CD4-positive, CD25-positive, alpha-beta regulatory T cell (primary cell): ENCODE measurements at regions not wholly inside any gene's neighbourhood (a gene's known extent, or its start where the extent isn't known, plus 50 kb on each side); places are given as distances from the start of the nearest gene placed in this dataset.

Source experiments
- ATAC-seq, 2 donors: fragments of 150-1000 bp; cut with Tn5 transposase; one replicate each; pipeline ENCODE4 v1.10.0; 2021; ENCODE audit warnings: low read depth in 2 of 2, moderate number of reproducible peaks in 2 of 2, moderate library complexity in 1 of 2
- DNase-seq, 3 donors: peaks; one replicate each; pipeline versions ENCODE4 v3.0.0 to v3.0.0-alpha.2; 2012 to 2022; ENCODE audit warnings: mixed read lengths in 1 of 3
- H3K27ac ChIP-seq: one replicate; pipeline ENCODE4 v1.7.0; 2013; ENCODE audit warnings: mild to moderate bottlenecking, low read length; ENCODE audit not compliant: insufficient read depth, poor library complexity, severe bottlenecking
- H3K27me3 ChIP-seq: one replicate; pipeline ENCODE4 v1.7.0; 2013; ENCODE audit warnings: low read length; ENCODE audit not compliant: control insufficient read depth, insufficient read depth
- H3K36me3 ChIP-seq: one replicate; pipeline ENCODE4 v1.7.0; 2013; ENCODE audit warnings: mild to moderate bottlenecking, low read length, moderate library complexity; ENCODE audit not compliant: control insufficient read depth, insufficient read depth
- H3K4me1 ChIP-seq: 2 replicates; pipeline ENCODE4 v1.7.0; 2013; ENCODE audit warnings: mild to moderate bottlenecking, low read length; ENCODE audit not compliant: insufficient read depth, control insufficient read depth, poor library complexity, severe bottlenecking
- H3K4me3 ChIP-seq: one replicate; pipeline ENCODE4 v1.7.0; 2013; ENCODE audit warnings: low read depth, mild to moderate bottlenecking, low read length, moderate library complexity
- H3K9me3 ChIP-seq, 2 experiments: 1 replicate in 1 of 2; 2 replicates in 1 of 2; pipeline ENCODE4 v1.7.0; 2013; ENCODE audit warnings: low read length in 2 of 2, mild to moderate bottlenecking in 1 of 2, moderate library complexity in 1 of 2; ENCODE audit not compliant: control insufficient read depth in 2 of 2
- H3K27ac Mint-ChIP-seq, 3 donors: one replicate each; pipeline ENCODE4 v1.8.0; 2020 to 2022; ENCODE audit warnings: mild to moderate bottlenecking in 3 of 3, mixed read lengths in 3 of 3, moderate library complexity in 2 of 3
- H3K27me3 Mint-ChIP-seq: one replicate; pipeline ENCODE4 v1.8.0; 2022; ENCODE audit warnings: mild to moderate bottlenecking, mixed read lengths
- H3K36me3 Mint-ChIP-seq: one replicate; pipeline ENCODE4 v1.8.0; 2020; ENCODE audit warnings: mixed read lengths
- H3K4me1 Mint-ChIP-seq, 4 donors: one replicate each; pipeline ENCODE4 v1.8.0; 2020 to 2022; ENCODE audit warnings: mixed read lengths in 4 of 4, mild to moderate bottlenecking in 1 of 4
- H3K4me3 Mint-ChIP-seq, 4 donors: one replicate each; pipeline ENCODE4 v1.8.0; 2020 to 2022; ENCODE audit warnings: mild to moderate bottlenecking in 4 of 4, mixed read lengths in 4 of 4, moderate library complexity in 3 of 4
- H3K9me3 Mint-ChIP-seq, 7 donors: one replicate each; pipeline ENCODE4 v1.8.0; 2020 to 2022; ENCODE audit warnings: mixed read lengths in 7 of 7, mild to moderate bottlenecking in 3 of 7, moderate library complexity in 2 of 7

DNA sequence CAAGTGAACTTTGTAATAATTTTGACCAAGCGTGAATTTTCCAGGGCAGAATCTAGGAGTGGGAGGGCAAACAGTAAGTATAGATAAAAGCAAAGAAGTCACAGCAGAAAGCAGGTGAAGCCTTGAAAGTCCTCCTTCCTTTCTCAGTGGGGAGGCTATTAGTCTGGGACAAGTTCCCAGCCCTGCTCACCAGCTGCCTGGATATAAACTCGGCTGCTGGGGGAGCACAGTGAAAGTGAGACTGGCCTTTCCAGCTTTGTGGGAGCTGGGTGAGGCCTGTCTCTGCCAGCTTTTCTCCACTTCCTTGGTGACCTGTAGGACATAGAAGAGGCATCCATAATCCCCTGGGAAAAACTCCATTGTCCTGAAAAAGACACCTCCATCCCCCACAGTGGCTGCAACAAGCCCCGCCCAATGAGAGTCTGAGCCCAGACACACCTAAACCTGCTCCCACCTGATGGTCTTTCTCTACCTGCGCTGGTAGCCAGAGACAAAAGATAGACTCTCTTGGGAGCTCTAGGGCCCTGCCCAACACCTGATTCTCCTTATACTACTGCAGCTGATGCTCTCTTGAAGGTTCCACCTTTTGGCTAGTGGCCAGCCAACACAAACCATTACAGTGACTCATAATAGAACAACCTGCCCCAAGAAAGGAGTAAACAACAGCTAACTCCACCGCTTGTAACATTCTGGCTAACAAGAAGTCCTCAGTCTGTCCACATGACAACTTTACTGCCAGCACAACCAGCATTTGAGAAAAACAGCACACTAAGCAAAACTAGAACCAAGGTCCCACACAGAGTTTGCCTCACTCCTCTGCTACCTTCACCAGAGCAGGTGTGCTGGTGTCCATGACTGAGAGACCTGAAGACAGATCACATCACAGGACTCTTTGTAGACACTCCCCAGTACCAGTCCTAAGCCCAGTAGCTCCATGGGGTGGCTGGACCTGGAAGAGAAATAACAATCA, 252.2 kb upstream of the SLITRK6 start:
- Histone ChIP-seq H3K9me3 (peaks cover 3 to 7% of the 10 kb centered on the region in 2 experiments), H3K27me3 (no peaks in the 10 kb centered on the region), H3K36me3 (no peaks in the 10 kb centered on the region), H3K4me3 (no peak overlapping the region), H3K4me1 (no peaks in the 10 kb centered on the region), H3K27ac (no peak overlapping the region)
- peaks cover 0 to 23% (median 10%) of the 10 kb centered on the region in 7 donors for H3K9me3 Mint-ChIP-seq
- DNase-seq (no peak), ATAC-seq (no peak)
- H3K36me3 Mint-ChIP-seq, result no peaks in the 10 kb centered on the region
- no peaks in the 10 kb centered on the region for H3K4me1 Mint-ChIP-seq
- no peaks in the 10 kb centered on the region for H3K27me3 Mint-ChIP-seq
- no peak overlapping the region for H3K27ac Mint-ChIP-seq
- H3K4me3 Mint-ChIP-seq, result no peak overlapping the region

GRCh38 chr13:86038490-86038889, 239.3 kb upstream of the SLITRK6 start:
- Mint-ChIP-seq H3K4me3 (no peak overlapping the region), H3K9me3 (peaks cover 3 to 16% (median 8%) of the 10 kb centered on the region in 7 donors), H3K27ac (no peak overlapping the region), H3K4me1 (no peaks in the 10 kb centered on the region), H3K27me3 (no peaks in the 10 kb centered on the region), H3K36me3 (no peaks in the 10 kb centered on the region)
- no peak overlapping the region for H3K4me3 ChIP-seq
- no peaks in the 10 kb centered on the region for H3K36me3 ChIP-seq
- no peaks in the 10 kb centered on the region for H3K27me3 ChIP-seq
- no peak for ATAC-seq
- H3K27ac ChIP-seq, result no peak overlapping the region
- peaks cover 2 to 5% of the 10 kb centered on the region in 2 experiments for H3K9me3 ChIP-seq
- DNase-seq, result no peak
- no peaks in the 10 kb centered on the region for H3K4me1 ChIP-seq

DNA sequence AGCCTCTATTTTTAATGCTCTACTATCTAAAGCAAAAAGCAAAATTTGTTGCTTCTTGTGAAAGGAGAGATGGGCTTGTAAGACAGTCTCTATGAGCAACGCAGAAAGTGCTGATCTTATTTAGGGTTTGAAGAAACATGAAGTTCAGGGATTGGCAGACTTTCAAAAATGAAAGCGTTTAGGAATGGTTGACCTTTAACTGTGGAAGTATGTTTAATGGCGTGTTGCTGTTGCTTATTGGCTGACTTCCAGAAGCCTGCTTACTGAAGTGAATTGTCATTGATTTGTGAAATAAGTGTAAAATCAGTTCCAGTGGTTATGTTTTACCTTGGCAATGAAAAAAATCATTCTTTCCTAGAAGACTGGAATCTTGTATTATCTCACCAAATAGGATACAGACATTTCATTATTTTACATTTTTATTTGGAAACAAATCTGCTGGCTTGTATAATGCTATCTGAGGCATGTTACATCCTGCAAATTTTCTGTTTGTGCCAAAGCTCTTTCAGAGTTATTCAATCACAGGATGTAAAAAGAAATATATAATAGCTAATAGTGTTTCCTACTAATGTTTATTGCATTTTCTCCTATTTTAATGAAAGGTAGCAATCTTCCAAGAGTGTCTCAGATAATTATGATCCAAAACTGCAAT, 221.3 kb upstream of the SLITRK6 start:
- H3K9me3 Mint-ChIP-seq, result peaks cover 0 to 14% (median 1%) of the 10 kb centered on the region in 7 donors

GRCh38 chr13:86006317-86006716, 207.1 kb upstream of the SLITRK6 start:
- H3K27me3 Mint-ChIP-seq, result no peaks in the 10 kb centered on the region
- H3K4me1 Mint-ChIP-seq, result no peaks in the 10 kb centered on the region
- Histone ChIP-seq H3K4me1 (no peaks in the 10 kb centered on the region), H3K27ac (no peak overlapping the region), H3K36me3 (no peaks in the 10 kb centered on the region), H3K9me3 (peaks cover 0 to 4% of the 10 kb centered on the region in 2 experiments), H3K27me3 (no peaks in the 10 kb centered on the region), H3K4me3 (no peak overlapping the region)
- H3K9me3 Mint-ChIP-seq, result peaks cover 0 to 15% (median 3%) of the 10 kb centered on the region in 7 donors
- no peak overlapping the region for H3K27ac Mint-ChIP-seq
- no peak for ATAC-seq
- no peak for DNase-seq
- H3K36me3 Mint-ChIP-seq, result no peaks in the 10 kb centered on the region
- no peak overlapping the region for H3K4me3 Mint-ChIP-seq

More for the DNA sequence above, 221.3 kb upstream of the SLITRK6 start:
- Mint-ChIP-seq H3K27me3 (no peaks in the 10 kb centered on the region), H3K4me1 (no peaks in the 10 kb centered on the region), H3K4me3 (no peak overlapping the region), H3K27ac (no peak overlapping the region), H3K36me3 (no peaks in the 10 kb centered on the region)
- Histone ChIP-seq H3K27me3 (no peaks in the 10 kb centered on the region), H3K4me1 (no peaks in the 10 kb centered on the region), H3K9me3 (no peaks in the 10 kb centered on the region), H3K36me3 (no peaks in the 10 kb centered on the region), H3K27ac (no peak overlapping the region), H3K4me3 (no peak overlapping the region)
- ATAC-seq, result no peak
- no peak for DNase-seq

- no peak for ATAC-seq
- Histone ChIP-seq H3K27ac (no peak overlapping the region), H3K4me3 (no peak overlapping the region), H3K9me3 (peaks cover 0 to 4% of the 10 kb centered on the region in 2 experiments), H3K4me1 (no peaks in the 10 kb centered on the region), H3K36me3 (no peaks in the 10 kb centered on the region), H3K27me3 (no peaks in the 10 kb centered on the region)
- H3K4me1 Mint-ChIP-seq, result no peaks in the 10 kb centered on the region
- no peaks in the 10 kb centered on the region for H3K27me3 Mint-ChIP-seq
- H3K4me3 Mint-ChIP-seq, result no peak overlapping the region
- no peaks in the 10 kb centered on the region for H3K36me3 Mint-ChIP-seq
- no peak for DNase-seq
- H3K9me3 Mint-ChIP-seq, result peaks cover 0 to 6% (median 0%) of the 10 kb centered on the region in 7 donors
- no peak overlapping the region for H3K27ac Mint-ChIP-seq
Observed at GRCh38 chr13:86003029-86003428, 203.8 kb upstream of the SLITRK6 start.

- peaks cover 4% of the 10 kb centered on the region in 2 experiments for H3K9me3 ChIP-seq
- no peaks in the 10 kb centered on the region for H3K4me1 ChIP-seq
- no peak for DNase-seq
- H3K27me3 ChIP-seq, result no peaks in the 10 kb centered on the region
- no peak overlapping the region for H3K27ac Mint-ChIP-seq
- peaks cover 0 to 6% (median 0%) of the 10 kb centered on the region in 7 donors for H3K9me3 Mint-ChIP-seq
- no peaks in the 10 kb centered on the region for H3K4me1 Mint-ChIP-seq
- ATAC-seq, result no peak
- no peak overlapping the region for H3K4me3 ChIP-seq
- no peaks in the 10 kb centered on the region for H3K27me3 Mint-ChIP-seq
- H3K4me3 Mint-ChIP-seq, result no peak overlapping the region
- no peaks in the 10 kb centered on the region for H3K36me3 Mint-ChIP-seq
- H3K36me3 ChIP-seq, result no peaks in the 10 kb centered on the region
- H3K27ac ChIP-seq, result no peak overlapping the region
Observed at GRCh38 chr13:86000546-86000945, 201.3 kb upstream of the SLITRK6 start.

- Mint-ChIP-seq H3K4me1 (no peaks in the 10 kb centered on the region), H3K36me3 (no peaks in the 10 kb centered on the region), H3K4me3 (no peak overlapping the region), H3K27ac (no peak overlapping the region), H3K27me3 (no peaks in the 10 kb centered on the region), H3K9me3 (peaks cover 0 to 4% (median 0%) of the 10 kb centered on the region in 7 donors)
- no peaks in the 10 kb centered on the region for H3K4me1 ChIP-seq
- peaks cover 0 to 4% of the 10 kb centered on the region in 2 experiments for H3K9me3 ChIP-seq
- H3K27me3 ChIP-seq, result no peaks in the 10 kb centered on the region
- no peaks in the 10 kb centered on the region for H3K36me3 ChIP-seq
- ATAC-seq (no peak), DNase-seq (no peak)
- no peak overlapping the region for H3K4me3 ChIP-seq
- no peak overlapping the region for H3K27ac ChIP-seq
Observed at GRCh38 chr13:85997587-85997986, 198.4 kb upstream of the SLITRK6 start.
